Activated CD4-positive, alpha-beta T cell treated with anti-CD3 and anti-CD28 coated beads, Interleukin-2, amount 50 U/mL, for 24 hours (primary cell): ENCODE measurements at regions not wholly inside any gene's neighbourhood (a gene's known extent, or its start where the extent isn't known, plus 50 kb on each side); places are given as distances from the start of the nearest gene placed in this dataset.

Source experiments
- DNase-seq, 2 donors: peaks; one replicate each; pipeline ENCODE4 v3.0.0-alpha.2; 2020; ENCODE audit warnings: low read depth in 1 of 2, low spot score in 1 of 2

- DNase-seq = no peak
Observed at GRCh38 chr2:236889791-236890704, 195.6 kb upstream of the COPS8 start.

GRCh38 chr2:236892721-236893120, 193.0 kb upstream of the COPS8 start:
- DNase-seq = no peak

GRCh38 chr2:236894791-236895190, 190.9 kb upstream of the COPS8 start:
- DNase-seq = no peak

GRCh38 chr2:236895497-236895896, 190.2 kb upstream of the COPS8 start:
- DNase-seq = no peak

GRCh38 chr2:236896688-236897087, 189.0 kb upstream of the COPS8 start:
- DNase-seq = no peak

GRCh38 chr2:236899146-236899545, 186.5 kb upstream of the COPS8 start:
- DNase-seq = no peak

GRCh38 chr2:236899950-236900640, 185.6 kb upstream of the COPS8 start:
- DNase-seq = no peak

- no peak for DNase-seq
Observed at GRCh38 chr2:236901956-236902355, 183.7 kb upstream of the COPS8 start.

DNA sequence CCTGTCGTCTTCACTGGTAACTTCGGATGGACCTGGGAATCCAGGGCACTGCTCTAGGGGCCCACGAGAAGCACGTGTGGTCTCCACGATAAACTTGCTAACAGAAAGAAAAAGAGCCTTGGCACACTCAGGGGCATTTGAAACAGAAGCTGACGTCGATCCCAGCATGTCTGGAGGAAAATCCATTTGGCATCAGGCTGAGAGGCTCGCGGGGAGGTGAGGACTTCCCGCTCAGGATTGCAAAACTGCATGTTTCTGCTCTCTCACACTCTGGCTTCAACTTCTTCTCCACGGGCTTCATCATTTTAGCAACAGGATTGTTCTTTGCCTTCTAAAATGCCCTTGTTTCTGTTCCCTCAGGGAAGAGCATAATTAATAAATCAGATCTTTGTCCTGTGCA, 181.7 kb upstream of the COPS8 start:
- DNase-seq = no peak

- DNase-seq = no peak
Observed at GRCh38 chr2:236904389-236905263, 181.1 kb upstream of the COPS8 start.

DNA sequence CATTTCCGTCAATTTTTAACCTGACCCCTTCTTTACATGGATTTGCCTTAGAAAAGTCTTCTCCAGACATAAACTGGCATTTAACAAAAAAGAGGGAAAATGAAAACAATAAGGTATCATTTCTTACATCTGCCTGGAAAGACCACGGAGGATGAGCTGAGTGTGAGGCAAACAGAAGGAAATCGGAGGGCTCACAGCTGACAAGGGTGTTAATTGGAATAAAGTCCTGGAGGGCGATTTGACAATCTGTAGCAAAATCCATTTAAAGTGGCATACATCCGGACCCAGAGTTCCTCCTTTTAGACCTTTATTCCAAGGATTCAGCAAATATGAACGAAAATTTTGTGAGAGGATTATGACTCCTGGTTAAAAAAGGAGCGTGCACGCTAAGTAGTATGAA, 179.7 kb upstream of the COPS8 start:
- DNase-seq = no peak

DNA sequence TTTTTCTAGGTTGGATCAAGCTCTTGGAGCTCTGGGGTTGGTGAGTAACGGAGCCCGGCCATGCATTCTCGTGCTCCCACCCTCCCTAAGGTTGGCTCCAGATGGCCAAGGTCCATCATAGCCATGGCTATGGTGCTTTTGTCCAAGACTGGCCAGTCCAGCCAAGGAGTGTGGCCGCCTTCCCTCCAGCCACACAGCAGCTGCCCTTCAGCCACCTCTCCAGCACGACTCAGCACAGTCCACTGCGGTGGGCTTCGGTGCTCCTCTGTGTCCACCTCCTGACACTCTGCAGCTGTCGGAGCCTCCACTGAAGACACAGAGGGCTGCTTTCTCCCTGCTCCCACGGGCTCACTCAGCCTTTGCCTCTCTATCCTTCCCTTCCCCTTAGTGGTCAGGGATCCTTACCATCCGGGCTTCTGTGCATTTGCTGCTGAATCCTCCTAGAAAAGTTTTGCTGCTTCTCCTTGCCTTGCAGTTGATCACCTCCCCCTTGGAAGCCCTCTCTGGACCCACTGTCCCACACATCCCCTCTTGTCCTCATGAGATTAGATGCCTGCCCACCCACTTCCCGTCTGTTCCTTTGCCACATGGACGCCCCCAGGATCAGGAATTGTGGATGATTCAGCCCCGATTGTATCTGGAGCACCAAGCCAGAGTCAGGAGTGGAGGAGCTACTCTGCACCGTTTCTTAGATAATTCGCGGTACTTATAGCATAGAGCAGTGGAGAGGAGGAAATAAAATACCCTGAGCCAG, 177.1 kb upstream of the COPS8 start:
- DNase-seq = no peak

DNA sequence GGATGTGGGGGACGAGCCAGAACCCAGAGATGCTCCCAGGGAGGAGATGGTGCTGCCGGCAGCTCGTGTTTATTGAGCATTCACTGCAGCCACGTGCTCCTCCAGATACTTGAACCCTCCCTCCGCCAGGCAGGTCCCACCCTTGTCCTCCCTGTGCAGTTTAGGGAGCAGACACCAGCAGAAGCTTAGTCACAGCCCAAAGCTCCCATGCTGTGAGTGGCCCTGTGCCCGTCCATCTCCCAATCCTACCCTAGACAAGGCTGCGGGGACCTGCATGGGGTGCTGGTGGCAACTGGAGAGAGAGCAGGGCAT, 176.5 kb upstream of the COPS8 start:
- DNase-seq = no peak

- no peak for DNase-seq
Observed at GRCh38 chr2:236909802-236910201, 175.9 kb upstream of the COPS8 start.

GRCh38 chr2:236910781-236911495, 174.8 kb upstream of the COPS8 start:
- no peak for DNase-seq

GRCh38 chr2:236912326-236913120, 173.2 kb upstream of the COPS8 start:
- no peak for DNase-seq

GRCh38 chr2:236915186-236915585, 170.5 kb upstream of the COPS8 start:
- no peak for DNase-seq

- no peak for DNase-seq
Observed at GRCh38 chr2:236915726-236916125, 170.0 kb upstream of the COPS8 start.

GRCh38 chr2:236916181-236916580, 169.5 kb upstream of the COPS8 start:
- DNase-seq = no peak

DNA sequence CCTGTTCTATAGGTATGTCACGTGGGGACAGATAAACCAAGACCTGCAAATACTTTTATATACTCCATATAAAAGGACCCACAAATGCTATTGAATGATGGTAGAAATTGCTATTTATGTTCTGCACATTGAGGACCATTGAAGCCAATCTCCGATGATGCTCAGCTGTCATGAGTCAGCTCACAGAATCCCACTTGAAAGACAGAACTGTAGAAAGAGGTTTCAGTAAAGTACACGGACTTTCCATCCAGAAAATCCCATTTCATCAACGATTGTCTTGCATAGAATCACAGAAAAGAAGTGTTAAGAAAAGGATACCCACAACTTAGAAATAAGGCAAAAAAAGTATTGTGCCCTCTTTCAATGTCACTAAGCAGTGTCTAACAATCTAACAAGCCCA, 169.0 kb upstream of the COPS8 start:
- DNase-seq = no peak
